Esophagus muscularis mucosa (tissue), 4 donors: ENCODE measurements at regions not wholly inside any gene's neighbourhood (a gene's known extent, or its start where the extent isn't known, plus 50 kb on each side); places are given as distances from the start of the nearest gene placed in this dataset.

Source experiments
- CTCF ChIP-seq, 3 experiments: fragments of 200-600 bp in 2 of 3; fragments of 450-650 bp in 1 of 3; sonication (generic) in 2 of 3; IDR thresholded peaks; one replicate each; pipeline ENCODE4 v1.5.1; 2017 to 2019; ENCODE audit warnings: antibody characterized with exemption in 3 of 3, mild to moderate bottlenecking in 2 of 3, moderate library complexity in 1 of 3
- EP300 ChIP-seq: sonication (generic); formaldehyde crosslinking; IDR thresholded peaks from one replicate; pipeline ENCODE4 v1.6.1; 2017; ENCODE audit warnings: antibody characterized with exemption
- POLR2A ChIP-seq: fragments of 450-650 bp; IDR thresholded peaks from one replicate; pipeline ENCODE4 v1.6.1; 2017; ENCODE audit warnings: antibody characterized with exemption, moderate library complexity, mild to moderate bottlenecking, low read depth
- POLR2AphosphoS5 ChIP-seq, 2 donors: sonication (generic); formaldehyde crosslinking; IDR thresholded peaks; one replicate each; pipeline ENCODE4 v1.6.1; 2017; ENCODE audit warnings: antibody characterized with exemption in 2 of 2

GRCh38 chr3:35120026-35120425 is 519.3 kb upstream of the ARPP21 start:
- TF ChIP-seq CTCF (IDR thresholded peaks at IDR 0.05) = no peak
- TF ChIP-seq POLR2A = no peak
- TF ChIP-seq POLR2AphosphoS5 (IDR thresholded peaks at IDR 0.05) = no peak
- no peak for TF ChIP-seq EP300
